ENCODE measurements at regions not wholly inside any gene's neighbourhood (a gene's known extent, or its start where the extent isn't known, plus 50 kb on each side); places are given as distances from the start of the nearest gene placed in this dataset.
"Not testable (repeated sequence)": the region's sequence is repeated elsewhere in the genome, so short reads cannot be mapped to it uniquely, and the experiment has no call there.

DNA sequence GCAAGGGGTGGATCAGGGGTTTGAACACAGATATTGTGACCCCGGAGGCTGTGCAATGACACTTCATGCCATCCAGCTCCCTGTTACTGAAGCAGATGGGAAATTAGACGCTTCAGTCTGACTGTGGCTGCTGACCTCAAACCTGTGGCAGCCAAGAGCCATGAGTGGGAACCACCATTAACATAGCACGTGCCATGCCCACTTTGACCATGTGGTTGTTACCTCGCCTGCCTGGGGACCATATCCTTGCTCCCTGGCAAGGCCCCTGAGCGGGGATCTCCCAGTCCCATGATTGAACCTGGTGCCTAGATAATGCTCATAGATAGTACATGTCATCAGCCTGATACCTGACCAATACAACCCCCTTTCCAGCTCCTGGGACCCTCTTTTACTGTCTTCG is 68.9 kb downstream of the CYP26B1 start:
- no peak overlapping the region for H3K9ac ChIP-seq
- no peak for TF ChIP-seq Cebpa-rat (IDR thresholded peaks at IDR 0.05)
- no peak overlapping the region for H3K4me3 ChIP-seq
- no peaks in the 10 kb centered on the region for H3K36me3 ChIP-seq
- H3K4me2 ChIP-seq: no peak overlapping the region
- no peaks in the 10 kb centered on the region for H4K20me1 ChIP-seq
- no peaks in the 10 kb centered on the region for H3K4me1 ChIP-seq
- peaks cover 32 to 50% (median 39%) of the 10 kb centered on the region in 11 experiments for H3K9me3 ChIP-seq (replicated peaks in 1 of 11)
- no peaks in the 10 kb centered on the region for H3K27me3 ChIP-seq
- H3K27ac ChIP-seq: no peak overlapping the region

- Histone ChIP-seq H3K9me3 (replicated peaks in 1 of 11) (peaks cover 42 to 61% (median 49%) of the 10 kb centered on the region in 11 experiments), H3K27me3 (no peaks in the 10 kb centered on the region), H3K4me2 (no peak overlapping the region), H3K4me3 (no peak overlapping the region), H3K9ac (no peak overlapping the region), H3K27ac (no peak overlapping the region), H4K20me1 (no peaks in the 10 kb centered on the region), H3K36me3 (no peaks in the 10 kb centered on the region), H3K4me1 (no peaks in the 10 kb centered on the region)
- no peak for TF ChIP-seq Cebpa-rat (IDR thresholded peaks at IDR 0.05)
Measured at GRCh38 chr2:72077702-72078169, 69.9 kb downstream of the CYP26B1 start.

DNA sequence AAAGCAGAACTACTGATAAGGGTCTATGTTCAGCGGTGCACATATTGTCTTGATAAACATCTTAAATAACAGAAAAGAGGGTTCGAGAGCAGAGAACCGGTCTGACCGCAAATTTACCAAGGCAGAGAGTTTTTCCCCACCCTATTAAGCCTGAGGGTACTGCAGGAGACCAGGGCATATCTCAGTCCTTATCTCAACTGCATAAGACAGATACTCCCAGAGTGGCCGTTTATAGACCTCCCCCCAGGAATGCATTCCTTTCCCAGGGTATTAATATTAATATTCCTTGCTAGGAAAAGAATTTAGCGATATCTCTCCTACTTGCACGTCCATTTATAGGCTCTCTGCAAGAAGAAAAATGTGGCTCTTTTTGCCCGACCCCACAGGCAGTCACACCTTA is 74.3 kb downstream of the CYP26B1 start:
- peaks cover 32 to 57% (median 43%) of the 10 kb centered on the region in 11 experiments for H3K9me3 ChIP-seq (replicated peaks in 1 of 11)
- H4K20me1 ChIP-seq, H3K27ac ChIP-seq, H3K9ac ChIP-seq, H3K36me3 ChIP-seq, H3K4me3 ChIP-seq, H3K27me3 ChIP-seq, H3K4me1 ChIP-seq, H3K4me2 ChIP-seq: not testable (repeated sequence)

GRCh38 chr2:72064197-72064596 is 83.5 kb downstream of the CYP26B1 start:
- not testable (repeated sequence) for H4K20me1 ChIP-seq; H3K9ac ChIP-seq; H3K27ac ChIP-seq; H3K4me2 ChIP-seq; H3K9me3 ChIP-seq (replicated peaks in 1 of 11); H3K27me3 ChIP-seq; H3K4me1 ChIP-seq; H3K4me3 ChIP-seq; H3K36me3 ChIP-seq

- Histone ChIP-seq H3K4me2 (no peak overlapping the region), H3K4me1 (0 out of 20 replicates have a peak, but pooled peaks cover 0 to 4% (median 0%) of the 10 kb centered on the region in 10 experiments), H3K9me3 (replicated peaks in 1 of 11) (peaks cover 0 to 6% (median 0%) of the 10 kb centered on the region in 11 experiments; a peak in 4 of 22 replicates), H3K27me3 (no peaks in the 10 kb centered on the region), H3K36me3 (no peaks in the 10 kb centered on the region), H3K9ac (no peak overlapping the region), H3K4me3 (no peak overlapping the region), H3K27ac (no peak overlapping the region), H4K20me1 (no peaks in the 10 kb centered on the region)
- no peak for TF ChIP-seq Cebpa-rat (IDR thresholded peaks at IDR 0.05)
Measured at GRCh38 chr2:72062336-72062735, 85.3 kb downstream of the CYP26B1 start.

GRCh38 chr2:72057308-72057707 is 90.4 kb downstream of the CYP26B1 start:
- H4K20me1 ChIP-seq: no peaks in the 10 kb centered on the region
- H3K4me2 ChIP-seq: no peak overlapping the region
- TF ChIP-seq Cebpa-rat (IDR thresholded peaks at IDR 0.05): no peak
- H3K27me3 ChIP-seq: no peaks in the 10 kb centered on the region
- H3K9ac ChIP-seq: no peak overlapping the region
- H3K9me3 ChIP-seq (replicated peaks in 1 of 11): peaks cover 0 to 10% (median 0%) of the 10 kb centered on the region in 11 experiments; a peak in 8 of 22 replicates
- H3K4me1 ChIP-seq: 0 out of 20 replicates have a peak, but pooled peaks cover 0 to 7% (median 0%) of the 10 kb centered on the region in 10 experiments
- no peak overlapping the region for H3K4me3 ChIP-seq
- no peaks in the 10 kb centered on the region for H3K36me3 ChIP-seq
- H3K27ac ChIP-seq: no peak overlapping the region

- Histone ChIP-seq H3K27me3 (no peaks in the 10 kb centered on the region), H3K27ac (no peak overlapping the region), H3K4me3 (no peak overlapping the region), H3K9ac (no peak overlapping the region), H3K4me1 (peaks cover 0 to 12% (median 3%) of the 10 kb centered on the region in 10 experiments; a peak in 8 of 20 replicates), H3K9me3 (replicated peaks in 1 of 11) (peaks cover 23 to 57% (median 42%) of the 10 kb centered on the region in 11 experiments), H3K4me2 (no peak overlapping the region), H4K20me1 (no peaks in the 10 kb centered on the region), H3K36me3 (peaks cover 0 to 4% (median 0%) of the 10 kb centered on the region in 11 experiments; a peak in 2 of 22 replicates)
- TF ChIP-seq Cebpa-rat (IDR thresholded peaks at IDR 0.05): no peak
Measured at GRCh38 chr2:72051971-72052505, 95.6 kb downstream of the CYP26B1 start.

- no peak overlapping the region for H3K4me3 ChIP-seq
- no peaks in the 10 kb centered on the region for H3K27me3 ChIP-seq
- peaks cover 0 to 4% (median 0%) of the 10 kb centered on the region in 11 experiments; a peak in 2 of 22 replicates for H3K36me3 ChIP-seq
- peaks cover 0 to 17% (median 3%) of the 10 kb centered on the region in 10 experiments; a peak in 8 of 20 replicates for H3K4me1 ChIP-seq
- TF ChIP-seq Cebpa-rat (IDR thresholded peaks at IDR 0.05): no peak
- peaks cover 25 to 59% (median 42%) of the 10 kb centered on the region in 11 experiments for H3K9me3 ChIP-seq (replicated peaks in 1 of 11)
- no peak overlapping the region for H3K27ac ChIP-seq
- H4K20me1 ChIP-seq: no peaks in the 10 kb centered on the region
- no peak overlapping the region for H3K4me2 ChIP-seq
- H3K9ac ChIP-seq: no peak overlapping the region
Measured at GRCh38 chr2:72051204-72051603, 96.5 kb downstream of the CYP26B1 start.

- Histone ChIP-seq H3K4me2 (no peak overlapping the region), H3K9ac (no peak overlapping the region), H3K36me3 (peaks cover 0 to 4% (median 0%) of the 10 kb centered on the region in 11 experiments; a peak in 2 of 22 replicates), H3K4me3 (no peak overlapping the region), H3K27ac (no peak overlapping the region), H3K4me1 (peaks cover 0 to 18% (median 3%) of the 10 kb centered on the region in 10 experiments; a peak in 8 of 20 replicates), H4K20me1 (no peaks in the 10 kb centered on the region), H3K27me3 (no peaks in the 10 kb centered on the region), H3K9me3 (replicated peaks in 1 of 11) (peaks cover 29 to 62% (median 47%) of the 10 kb centered on the region in 11 experiments)
- TF ChIP-seq Cebpa-rat (IDR thresholded peaks at IDR 0.05): no peak
Measured at GRCh38 chr2:72050734-72051133, 96.9 kb downstream of the CYP26B1 start.

DNA sequence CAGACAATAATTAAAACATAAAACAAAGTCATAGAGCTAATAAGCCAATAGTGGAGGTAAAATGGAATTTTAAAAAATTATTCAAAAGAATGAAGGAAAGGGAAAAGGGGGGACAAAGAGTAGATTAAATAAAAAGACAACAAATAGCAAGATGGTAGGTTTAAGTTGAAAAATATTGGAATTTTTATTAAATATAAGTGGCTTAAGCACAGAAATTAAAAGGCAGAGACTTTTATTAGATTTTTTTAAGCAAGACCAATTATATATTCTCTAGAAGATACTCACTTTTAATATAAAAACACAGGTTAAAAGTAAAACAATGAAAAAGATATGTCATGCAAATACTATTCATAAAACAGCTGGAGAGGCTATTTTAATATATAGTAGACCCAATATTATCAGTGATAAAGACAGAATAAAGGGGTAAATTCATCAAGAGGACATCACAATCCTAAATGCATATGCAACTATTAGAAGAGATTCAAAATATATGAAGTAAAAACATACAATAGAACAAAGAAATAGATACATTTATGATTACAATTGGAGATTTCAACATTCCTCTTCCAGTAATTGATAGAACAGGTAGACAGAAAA is 98.7 kb downstream of the CYP26B1 start:
- no peak for TF ChIP-seq Cebpa-rat (IDR thresholded peaks at IDR 0.05)
- H3K27me3 ChIP-seq: no peaks in the 10 kb centered on the region
- no peaks in the 10 kb centered on the region for H4K20me1 ChIP-seq
- peaks cover 0 to 18% (median 3%) of the 10 kb centered on the region in 10 experiments; a peak in 8 of 20 replicates for H3K4me1 ChIP-seq
- H3K27ac ChIP-seq: no peak overlapping the region
- peaks cover 0 to 4% (median 0%) of the 10 kb centered on the region in 11 experiments; a peak in 2 of 22 replicates for H3K36me3 ChIP-seq
- no peak overlapping the region for H3K4me3 ChIP-seq
- H3K9me3 ChIP-seq (replicated peaks in 1 of 11): peaks cover 46 to 80% (median 64%) of the 10 kb centered on the region in 11 experiments
- H3K4me2 ChIP-seq: no peak overlapping the region
- H3K9ac ChIP-seq: no peak overlapping the region

Measured in BLaER1 treated with 17β-estradiol and CSF1 and Interleukin-3, amounts not matched to agents 10 nM and 100 nM (cell line).